Smooth muscle cell (in vitro differentiated cells): ENCODE measurements at regions not wholly inside any gene's neighbourhood (a gene's known extent, or its start where the extent isn't known, plus 50 kb on each side); places are given as distances from the start of the nearest gene placed in this dataset.

Source experiments
- DNase-seq: peaks from one replicate; lab custom pipeline; 2025; ENCODE audit not compliant: unreplicated experiment; lab: John Stamatoyannopoulos, UW
- H2AFZ ChIP-seq: fragments of 200-600 bp; sonication (generic); 2 replicates; pipeline ENCODE4 v1.6.0; 2016; ENCODE audit warnings: antibody characterized with exemption, low read depth, mild to moderate bottlenecking
- H3F3A ChIP-seq: fragments of 200-600 bp; sonication (generic); 2 replicates; pipeline ENCODE4 v1.6.0; 2017; ENCODE audit warnings: antibody characterized with exemption, low read depth
- H3K27ac ChIP-seq: fragments of 200-600 bp; sonication (generic); 2 replicates; pipeline ENCODE4 v1.5.1; 2016; ENCODE audit warnings: low read depth, mild to moderate bottlenecking
- H3K27me3 ChIP-seq: fragments of 200-600 bp; sonication (generic); 2 replicates; pipeline ENCODE4 v1.6.1; 2016; ENCODE audit warnings: low read depth, mild to moderate bottlenecking
- H3K36me3 ChIP-seq: fragments of 200-600 bp; sonication (generic); 2 replicates; pipeline ENCODE4 v1.5.1; 2016; ENCODE audit warnings: low read depth
- H3K4me1 ChIP-seq: fragments of 200-600 bp; sonication (generic); 2 replicates; pipeline ENCODE4 v1.5.1; 2016; ENCODE audit warnings: low read depth
- H3K4me2 ChIP-seq: fragments of 200-600 bp; sonication (generic); 2 replicates; pipeline ENCODE4 v1.6.0; 2016; ENCODE audit warnings: mild to moderate bottlenecking
- H3K4me3 ChIP-seq: fragments of 200-600 bp; sonication (generic); 2 replicates; pipeline ENCODE4 v1.5.1; 2016; ENCODE audit warnings: mild to moderate bottlenecking
- H3K79me2 ChIP-seq: fragments of 200-600 bp; sonication (generic); 2 replicates; pipeline ENCODE4 v1.6.0; 2016; ENCODE audit warnings: low read depth, mild to moderate bottlenecking
- H3K9ac ChIP-seq: fragments of 200-600 bp; sonication (generic); 2 replicates; pipeline ENCODE4 v1.6.0; 2016; ENCODE audit warnings: low read depth
- H3K9me3 ChIP-seq: fragments of 200-600 bp; sonication (generic); replicated peaks from 2 replicates; pipeline ENCODE4 v1.5.1; 2016; ENCODE audit warnings: low read depth
- H4K20me1 ChIP-seq: fragments of 200-600 bp; sonication (generic); 2 replicates; pipeline ENCODE4 v1.6.0; 2016; ENCODE audit warnings: low read depth
- WGBS: methylation state at CpG from one replicate; pipeline ENCODE4 v1.1.7; 2016; ENCODE audit warnings: low lambda C conversion rate; 5-methylcytosine and 5-hydroxymethylcytosine counted together
- TF ChIP-seq, protein P1 (sequence below): fragments of 200-600 bp; sonication (generic); IDR thresholded peaks from 2 replicates; pipeline ENCODE4 v1.5.1; 2017; ENCODE audit warnings: borderline replicate concordance, mild to moderate bottlenecking, antibody characterized with exemption; ENCODE audit not compliant: insufficient read depth, poor library complexity, severe bottlenecking

DNA sequence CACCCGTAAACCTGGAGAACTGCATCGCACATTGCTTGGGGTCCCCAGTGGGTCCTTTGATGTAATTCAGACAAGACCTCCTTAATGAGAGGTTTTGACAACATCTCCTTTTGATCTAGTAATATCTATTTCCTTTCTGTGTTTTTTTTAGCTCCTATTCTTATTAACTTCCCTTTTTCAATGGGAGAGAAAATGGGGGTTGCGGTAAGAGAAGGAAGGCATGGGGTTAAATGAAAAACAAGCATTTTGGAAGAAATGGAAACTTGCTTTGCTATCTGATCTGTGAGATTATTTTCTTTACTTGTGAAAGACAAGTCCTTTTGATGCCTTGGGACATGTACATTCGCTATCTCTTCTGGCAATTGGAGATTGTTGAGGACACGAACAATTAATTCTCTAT lies 418.6 kb upstream of the MAN1A1 start:
- H4K20me1 ChIP-seq, result no peaks in the 10 kb centered on the region
- no peak overlapping the region for H3K27ac ChIP-seq
- 86% methylated on average over 5 of the region's 5 CpGs for WGBS
- no peak for DNase-seq
- no peaks in the 10 kb centered on the region for H3K27me3 ChIP-seq
- H3K79me2 ChIP-seq, result no peaks in the 10 kb centered on the region
- H2AFZ ChIP-seq, result no peak overlapping the region
- no peaks in the 10 kb centered on the region for H3F3A ChIP-seq
- H3K9ac ChIP-seq, result no peak overlapping the region
- TF ChIP-seq, protein P1, sequence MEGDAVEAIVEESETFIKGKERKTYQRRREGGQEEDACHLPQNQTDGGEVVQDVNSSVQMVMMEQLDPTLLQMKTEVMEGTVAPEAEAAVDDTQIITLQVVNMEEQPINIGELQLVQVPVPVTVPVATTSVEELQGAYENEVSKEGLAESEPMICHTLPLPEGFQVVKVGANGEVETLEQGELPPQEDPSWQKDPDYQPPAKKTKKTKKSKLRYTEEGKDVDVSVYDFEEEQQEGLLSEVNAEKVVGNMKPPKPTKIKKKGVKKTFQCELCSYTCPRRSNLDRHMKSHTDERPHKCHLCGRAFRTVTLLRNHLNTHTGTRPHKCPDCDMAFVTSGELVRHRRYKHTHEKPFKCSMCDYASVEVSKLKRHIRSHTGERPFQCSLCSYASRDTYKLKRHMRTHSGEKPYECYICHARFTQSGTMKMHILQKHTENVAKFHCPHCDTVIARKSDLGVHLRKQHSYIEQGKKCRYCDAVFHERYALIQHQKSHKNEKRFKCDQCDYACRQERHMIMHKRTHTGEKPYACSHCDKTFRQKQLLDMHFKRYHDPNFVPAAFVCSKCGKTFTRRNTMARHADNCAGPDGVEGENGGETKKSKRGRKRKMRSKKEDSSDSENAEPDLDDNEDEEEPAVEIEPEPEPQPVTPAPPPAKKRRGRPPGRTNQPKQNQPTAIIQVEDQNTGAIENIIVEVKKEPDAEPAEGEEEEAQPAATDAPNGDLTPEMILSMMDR, result no peak
- H3K4me3 ChIP-seq, result no peak overlapping the region
- H3K9me3 ChIP-seq, result no peaks in the 10 kb centered on the region
- H3K4me2 ChIP-seq, result no peak overlapping the region
- H3K36me3 ChIP-seq, result no peaks in the 10 kb centered on the region
- no peaks in the 10 kb centered on the region for H3K4me1 ChIP-seq

DNA sequence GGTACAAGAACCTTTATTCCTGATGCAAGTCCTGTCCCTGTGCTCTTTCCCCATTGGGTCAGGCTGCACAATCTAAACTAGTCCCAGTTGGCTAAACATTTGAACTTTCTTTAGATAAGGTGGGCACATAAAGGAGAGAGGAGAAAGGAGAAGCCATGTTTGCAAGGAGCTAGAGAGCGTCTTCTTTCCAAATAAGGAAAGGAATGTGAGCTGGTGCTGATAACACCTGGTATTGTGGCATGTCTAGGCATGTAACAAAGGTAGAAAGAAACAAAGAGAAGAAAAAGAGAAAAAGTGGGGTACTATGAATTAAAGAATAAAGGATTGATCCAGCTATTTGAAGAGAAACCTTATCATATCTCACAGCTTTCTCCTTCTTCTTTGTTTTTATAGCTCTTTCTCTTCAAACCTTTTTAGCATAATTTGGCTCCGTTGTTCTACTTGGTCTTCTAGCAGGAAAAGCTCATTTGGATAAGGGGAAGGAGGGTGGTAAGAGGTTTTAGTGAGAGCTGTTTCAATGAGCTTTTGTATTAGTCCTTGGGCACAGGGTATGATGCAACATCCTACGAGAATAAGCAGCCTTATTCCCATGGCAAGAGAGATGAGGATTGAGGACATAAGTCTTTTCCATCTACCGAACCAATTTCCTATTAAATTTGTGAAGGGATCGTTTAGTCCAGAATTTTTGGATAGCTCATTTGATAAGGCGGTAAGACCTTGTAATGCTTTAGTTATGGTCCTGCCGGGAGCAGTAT lies 415.5 kb upstream of the MAN1A1 start:
- TF ChIP-seq, protein P1, result no peak
- Histone ChIP-seq H3K36me3 (no peaks in the 10 kb centered on the region), H4K20me1 (no peaks in the 10 kb centered on the region), H3F3A (no peaks in the 10 kb centered on the region), H3K79me2 (no peaks in the 10 kb centered on the region), H2AFZ (no peak overlapping the region), H3K4me2 (no peak overlapping the region), H3K27ac (no peak overlapping the region), H3K9ac (no peak overlapping the region), H3K4me3 (no peak overlapping the region), H3K9me3 (no peaks in the 10 kb centered on the region), H3K4me1 (no peaks in the 10 kb centered on the region), H3K27me3 (no peaks in the 10 kb centered on the region)
- DNase-seq, result no peak
- 90% methylated on average over 7 of the region's 7 CpGs for WGBS

DNA sequence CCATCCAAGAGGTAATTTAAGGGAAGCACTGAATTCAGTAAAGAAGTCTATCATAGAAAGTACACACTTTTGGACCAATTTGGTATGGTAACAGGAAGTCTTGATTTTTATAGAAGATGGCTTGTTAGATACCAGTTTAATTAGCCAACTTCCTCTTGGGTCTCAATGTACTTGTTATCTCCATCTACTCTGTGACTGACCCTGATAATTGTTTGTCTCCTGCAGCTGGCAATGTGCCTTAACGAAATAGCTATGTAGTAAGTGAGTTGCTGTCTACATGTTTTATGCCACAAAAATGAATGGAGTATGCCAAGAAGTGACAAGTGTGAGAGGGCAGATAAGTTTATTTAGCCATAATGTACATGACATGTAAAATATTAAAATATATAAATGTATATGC lies 410.5 kb upstream of the MAN1A1 start:
- no peak overlapping the region for H3K4me2 ChIP-seq
- WGBS, result 86% methylated on average over 1 of the region's 1 CpG
- TF ChIP-seq, protein P1, result no peak
- no peak overlapping the region for H3K4me3 ChIP-seq
- no peaks in the 10 kb centered on the region for H3K36me3 ChIP-seq
- H3K9me3 ChIP-seq, result no peaks in the 10 kb centered on the region
- no peaks in the 10 kb centered on the region for H3K4me1 ChIP-seq
- DNase-seq, result no peak
- H4K20me1 ChIP-seq, result no peaks in the 10 kb centered on the region
- H3K27ac ChIP-seq, result no peak overlapping the region
- no peak overlapping the region for H2AFZ ChIP-seq
- H3K27me3 ChIP-seq, result no peaks in the 10 kb centered on the region
- no peaks in the 10 kb centered on the region for H3K79me2 ChIP-seq
- H3F3A ChIP-seq, result no peaks in the 10 kb centered on the region
- H3K9ac ChIP-seq, result no peak overlapping the region

DNA sequence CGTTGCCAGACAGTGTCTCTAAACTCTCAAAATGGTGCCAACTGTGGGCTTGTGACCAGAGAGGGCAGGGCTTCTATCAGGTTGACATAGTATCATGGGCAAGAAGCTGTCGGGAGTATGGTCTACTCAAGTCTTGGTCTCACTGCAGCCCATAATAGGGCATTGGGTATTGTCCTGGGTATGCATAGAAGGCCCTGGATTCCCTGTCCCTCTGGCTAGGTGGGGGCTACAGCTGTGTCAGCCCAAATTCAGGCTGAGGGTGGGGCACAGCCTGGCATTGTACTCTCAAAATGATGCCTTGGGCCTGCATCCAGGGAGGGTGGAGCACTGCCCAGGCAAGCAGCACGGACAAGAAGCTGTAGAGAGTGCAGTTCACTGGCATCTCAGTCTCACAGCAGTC lies 408.8 kb upstream of the MAN1A1 start:
- DNase-seq, result no peak
- 92% methylated on average over 3 of the region's 3 CpGs for WGBS
- H3K27ac ChIP-seq, result no peak overlapping the region

More for the DNA sequence above, 408.8 kb upstream of the MAN1A1 start:
- H3F3A ChIP-seq, result no peaks in the 10 kb centered on the region
- no peak overlapping the region for H2AFZ ChIP-seq
- no peaks in the 10 kb centered on the region for H3K79me2 ChIP-seq
- no peaks in the 10 kb centered on the region for H3K36me3 ChIP-seq
- no peaks in the 10 kb centered on the region for H3K9me3 ChIP-seq
- no peak overlapping the region for H3K9ac ChIP-seq
- no peaks in the 10 kb centered on the region for H3K27me3 ChIP-seq
- no peaks in the 10 kb centered on the region for H4K20me1 ChIP-seq
- no peak overlapping the region for H3K4me3 ChIP-seq
- no peak overlapping the region for H3K4me2 ChIP-seq
- TF ChIP-seq, protein P1, result no peak
- no peaks in the 10 kb centered on the region for H3K4me1 ChIP-seq
